T-cell (primary cell): ENCODE measurements at regions not wholly inside any gene's neighbourhood (a gene's known extent, or its start where the extent isn't known, plus 50 kb on each side); places are given as distances from the start of the nearest gene placed in this dataset.

Experiments used
- ATAC-seq, 4 experiments: fragments of 200-7000 bp in 3 of 4; fragments of 150-1000 bp in 1 of 4; cut with Tn5 transposase; replicated peaks in 1 of 4; 1 replicate in 3 of 4; 2 replicates in 1 of 4; pipeline ENCODE4 v1.10.0; 2021; ENCODE audit warnings: moderate library complexity in 3 of 4, mild to moderate bottlenecking in 2 of 4, moderate number of reproducible peaks in 1 of 4
- CTCF ChIA-PET, 2 donors: fragments of 300-600 bp; sonication (Branson Sonifier 250); formaldehyde crosslinking; loops; one replicate each; lab custom pipeline; 2022; ENCODE audit warnings: antibody characterized with exemption in 2 of 2; lab: Charles Lee
- POLR2A ChIA-PET, 2 donors: fragments of 300-600 bp; sonication (Branson Sonifier 250); formaldehyde crosslinking; loops; one replicate each; lab custom pipeline; 2022; ENCODE audit warnings: antibody characterized with exemption in 2 of 2; lab: Charles Lee
- DNase-seq, 35 experiments: peaks; one replicate each; pipeline versions ENCODE4 v3.0.0 to v3.0.0-alpha.2; 2013 to 2023
- H3K27ac ChIP-seq: one replicate; pipeline ENCODE4 v1.5.1; 2013; ENCODE audit warnings: low read length
- H3K27me3 ChIP-seq, 2 experiments: replicated peaks in 1 of 2; 1 replicate in 1 of 2; 2 replicates in 1 of 2; pipeline versions ENCODE4 v1.6.1 to v1.7.0; 2013; ENCODE audit warnings: low read length in 1 of 2, mixed read lengths in 1 of 2; ENCODE audit not compliant: control insufficient read depth in 2 of 2, insufficient read depth in 2 of 2; ENCODE audit errors: extremely low read depth in 1 of 2
- H3K36me3 ChIP-seq, 2 donors: 1 replicate in 1 of 2; 2 replicates in 1 of 2; pipeline versions ENCODE4 v1.6.1 to v1.7.0; 2013; ENCODE audit warnings: low read length in 1 of 2; ENCODE audit not compliant: control insufficient read depth in 2 of 2, insufficient read depth in 1 of 2; ENCODE audit errors: extremely low read depth in 1 of 2
- H3K4me1 ChIP-seq, 2 experiments: 1 replicate in 1 of 2; 2 replicates in 1 of 2; pipeline versions ENCODE4 v1.6.1 to v1.7.0; 2013; ENCODE audit warnings: low read length in 2 of 2, mixed read lengths in 1 of 2; ENCODE audit not compliant: insufficient read depth in 2 of 2, control insufficient read depth in 1 of 2; ENCODE audit errors: extremely low read depth in 1 of 2
- H3K4me3 ChIP-seq, 2 donors: 1 replicate in 1 of 2; 2 replicates in 1 of 2; pipeline versions ENCODE4 v1.5.1 to v1.7.0; 2013; ENCODE audit warnings: mild to moderate bottlenecking in 2 of 2, low read length in 1 of 2, moderate library complexity in 1 of 2; ENCODE audit not compliant: control insufficient read depth in 1 of 2; ENCODE audit errors: extremely low read depth in 1 of 2
- H3K9me3 ChIP-seq: 2 replicates; pipeline ENCODE4 v1.7.0; 2013
- H3K27ac Mint-ChIP-seq, 2 donors: one replicate each; pipeline ENCODE4 v1.8.0; 2020 to 2021; ENCODE audit warnings: mild to moderate bottlenecking in 2 of 2, mixed read lengths in 2 of 2
- H3K27me3 Mint-ChIP-seq, 2 donors: one replicate each; pipeline ENCODE4 v1.8.0; 2021 to 2022; ENCODE audit warnings: mixed read lengths in 2 of 2
- H3K36me3 Mint-ChIP-seq: one replicate; pipeline ENCODE4 v1.8.0; 2021; ENCODE audit warnings: mixed read lengths
- H3K4me1 Mint-ChIP-seq, 3 donors: one replicate each; pipeline ENCODE4 v1.8.0; 2020 to 2022; ENCODE audit warnings: mixed read lengths in 3 of 3, mild to moderate bottlenecking in 1 of 3
- H3K4me3 Mint-ChIP-seq, 3 donors: one replicate each; pipeline ENCODE4 v1.8.0; 2020 to 2022; ENCODE audit warnings: mild to moderate bottlenecking in 3 of 3, mixed read lengths in 3 of 3, moderate library complexity in 3 of 3
- H3K9me3 Mint-ChIP-seq, 3 donors: one replicate each; pipeline ENCODE4 v1.8.0; 2020 to 2022; ENCODE audit warnings: mixed read lengths in 3 of 3
- WGBS: methylation state at CpG from one replicate; pipeline ENCODE4 v1.1.5; 2013; ENCODE audit warnings: missing lambda C conversion rate; ENCODE audit not compliant: insufficient coverage; 5-methylcytosine and 5-hydroxymethylcytosine counted together

DNA sequence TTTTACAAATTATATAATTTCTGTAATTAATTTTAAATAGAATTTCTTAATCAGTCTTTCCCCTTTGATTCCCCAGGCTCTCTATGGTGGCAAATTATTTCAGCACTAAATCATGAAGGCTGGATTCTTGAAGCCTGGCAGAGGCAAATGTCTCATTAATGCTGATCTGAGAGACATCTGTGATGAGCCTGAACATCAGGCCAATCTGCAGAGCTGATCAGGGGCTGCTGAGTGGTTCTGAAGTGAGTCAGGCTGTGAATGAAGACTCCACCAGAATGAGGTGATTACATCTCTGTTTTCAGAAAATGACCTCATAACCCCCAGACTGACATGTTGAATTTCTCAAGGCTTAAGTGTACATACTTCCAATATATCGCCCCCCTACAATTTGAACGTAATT lies 124.2 kb upstream of the MIS18BP1 start:
- ATAC-seq: no peak
- ChIA-PET CTCF (no interaction called here), POLR2A (no interaction called here)
- no peak overlapping the region for H3K27ac ChIP-seq
- no CpG with 5 or more reads among the region's 2 CpGs for WGBS
- H3K27me3 ChIP-seq: no peaks in the 10 kb centered on the region
- H3K36me3 Mint-ChIP-seq: no peaks in the 10 kb centered on the region
- H3K36me3 ChIP-seq: no peaks in the 10 kb centered on the region
- no peak for DNase-seq
- no peak overlapping the region for H3K27ac Mint-ChIP-seq
- peaks cover 0 to 4% of the 10 kb centered on the region in 2 donors for H3K27me3 Mint-ChIP-seq
- H3K4me1 Mint-ChIP-seq: no peaks in the 10 kb centered on the region
- no peaks in the 10 kb centered on the region for H3K9me3 ChIP-seq
- no peak overlapping the region for H3K4me3 Mint-ChIP-seq
- no peak overlapping the region for H3K4me3 ChIP-seq
- H3K9me3 Mint-ChIP-seq: no peaks in the 10 kb centered on the region
- no peaks in the 10 kb centered on the region for H3K4me1 ChIP-seq

DNA sequence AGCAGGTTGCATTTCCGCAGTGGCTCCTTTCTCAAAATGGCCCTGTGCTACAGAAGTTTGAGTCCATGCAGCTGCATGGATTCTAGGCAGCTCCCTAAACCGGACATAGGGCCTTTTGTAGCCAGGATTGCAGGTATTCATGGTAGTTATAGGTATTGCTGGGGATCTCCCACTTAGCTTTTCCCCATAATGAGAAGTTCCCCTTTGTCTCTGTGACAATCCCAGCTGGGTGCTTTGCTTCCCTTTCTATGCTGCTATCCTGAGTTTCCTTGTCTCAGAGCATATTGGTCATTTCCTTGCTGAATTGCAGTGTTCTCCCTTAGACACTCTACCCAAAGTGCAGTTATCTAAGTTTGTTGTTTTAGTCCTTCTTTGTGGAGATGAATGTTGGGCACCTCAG lies 120.9 kb upstream of the MIS18BP1 start:
- Mint-ChIP-seq H3K9me3 (no peaks in the 10 kb centered on the region), H3K4me3 (no peak overlapping the region), H3K27me3 (peaks cover 0 to 4% of the 10 kb centered on the region in 2 donors), H3K36me3 (no peaks in the 10 kb centered on the region), H3K4me1 (no peaks in the 10 kb centered on the region), H3K27ac (no peak overlapping the region)
- Histone ChIP-seq H3K9me3 (no peaks in the 10 kb centered on the region), H3K4me1 (no peaks in the 10 kb centered on the region), H3K27ac (no peak overlapping the region), H3K4me3 (no peak overlapping the region), H3K27me3 (no peaks in the 10 kb centered on the region), H3K36me3 (no peaks in the 10 kb centered on the region)
- WGBS: no CpG with 5 or more reads among the region's 2 CpGs
- no peak for ATAC-seq
- CTCF ChIA-PET: no interaction called here
- POLR2A ChIA-PET: no interaction called here
- no peak for DNase-seq

DNA sequence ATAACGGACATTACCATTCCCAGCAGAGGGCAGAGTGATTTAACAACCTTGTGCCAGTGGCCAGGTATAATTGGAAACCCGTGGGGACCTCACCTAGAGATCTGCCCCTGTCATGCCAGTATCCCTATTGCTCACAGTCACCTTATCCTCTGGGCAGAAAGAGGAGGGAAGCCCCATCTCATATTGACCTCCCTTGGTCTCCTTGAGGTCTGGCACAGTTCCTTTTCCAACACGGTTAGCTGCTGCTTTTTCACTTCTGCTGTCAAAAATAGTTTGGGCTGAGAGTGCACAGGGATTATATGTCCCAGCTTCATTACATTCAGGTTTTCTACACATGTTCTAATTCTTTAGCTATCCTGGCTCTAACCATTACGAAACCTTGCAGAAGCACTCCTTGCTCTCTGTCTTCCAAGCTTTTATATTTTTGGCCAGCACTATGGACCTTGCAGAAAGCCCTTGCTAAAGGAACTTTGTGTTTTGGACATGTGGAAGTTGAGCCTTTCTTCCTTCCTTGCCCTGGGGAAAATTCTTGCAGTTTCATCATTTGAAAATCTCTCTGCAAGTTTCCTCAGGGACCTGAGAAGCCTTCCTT lies 111.7 kb upstream of the MIS18BP1 start:
- no peaks in the 10 kb centered on the region for H3K4me1 Mint-ChIP-seq
- POLR2A ChIA-PET: no interaction called here
- no peak overlapping the region for H3K4me3 Mint-ChIP-seq

DNA sequence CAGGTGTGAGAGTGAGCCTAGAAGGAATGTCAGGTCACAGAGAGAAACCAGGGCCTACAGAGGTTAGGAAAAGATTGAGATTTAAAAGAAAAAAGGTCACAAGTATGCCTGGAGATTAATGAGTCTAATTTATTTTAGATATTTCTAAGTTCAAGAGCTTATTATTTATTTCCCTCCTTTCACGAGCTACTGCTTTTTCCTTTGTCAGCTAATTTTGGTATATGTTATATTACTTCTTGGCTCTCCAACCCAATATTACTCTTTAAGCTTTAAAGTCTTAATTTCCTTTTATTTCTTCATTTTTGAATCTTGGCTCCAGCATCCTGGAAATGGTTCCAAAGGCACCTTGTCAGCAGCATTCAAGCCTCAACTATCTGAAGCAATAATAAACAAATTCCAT lies 109.5 kb upstream of the MIS18BP1 start:
- ChIA-PET CTCF (no interaction called here), POLR2A (no interaction called here)
- no peak for ATAC-seq
- no peak overlapping the region for H3K27ac ChIP-seq
- Mint-ChIP-seq H3K4me1 (no peaks in the 10 kb centered on the region), H3K36me3 (no peaks in the 10 kb centered on the region), H3K27me3 (no peaks in the 10 kb centered on the region), H3K27ac (no peak overlapping the region), H3K4me3 (no peak overlapping the region), H3K9me3 (no peaks in the 10 kb centered on the region)
- H3K36me3 ChIP-seq: no peaks in the 10 kb centered on the region
- no peaks in the 10 kb centered on the region for H3K27me3 ChIP-seq
- no peak for DNase-seq
- H3K9me3 ChIP-seq: no peaks in the 10 kb centered on the region
- no CpG with 5 or more reads among the region's 1 CpG for WGBS
- H3K4me3 ChIP-seq: no peak overlapping the region
- no peaks in the 10 kb centered on the region for H3K4me1 ChIP-seq

More for the DNA sequence above, 111.7 kb upstream of the MIS18BP1 start:
- DNase-seq (no peak), ATAC-seq (no peak)
- CTCF ChIA-PET: no interaction called here
- Histone ChIP-seq H3K36me3 (no peaks in the 10 kb centered on the region), H3K27me3 (no peaks in the 10 kb centered on the region), H3K9me3 (no peaks in the 10 kb centered on the region), H3K27ac (no peak overlapping the region), H3K4me1 (no peaks in the 10 kb centered on the region), H3K4me3 (no peak overlapping the region)
- WGBS: 65% methylated on average over 2 of the region's 4 CpGs
- Mint-ChIP-seq H3K27ac (no peak overlapping the region), H3K9me3 (no peaks in the 10 kb centered on the region), H3K36me3 (no peaks in the 10 kb centered on the region), H3K27me3 (no peaks in the 10 kb centered on the region)

DNA sequence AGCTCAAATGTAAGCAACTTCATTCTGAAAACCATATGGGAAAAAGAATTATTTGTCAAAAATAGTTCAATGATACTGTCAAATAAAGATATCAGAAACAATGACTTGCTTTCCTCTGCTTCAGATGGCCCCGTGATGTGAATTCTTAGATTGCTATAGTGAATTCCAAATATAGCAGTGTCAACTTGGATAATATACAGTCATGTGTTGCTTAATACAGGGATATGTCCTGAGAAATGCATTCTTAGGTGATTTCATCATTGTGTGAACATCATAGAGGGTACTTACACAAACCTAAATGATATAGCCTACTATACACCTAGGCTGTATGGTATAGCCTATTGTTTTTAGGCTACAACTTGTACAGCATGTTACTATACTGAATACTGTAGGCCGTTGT lies 108.7 kb upstream of the MIS18BP1 start:
- WGBS: no CpG with 5 or more reads among the region's 2 CpGs
- Histone ChIP-seq H3K27ac (no peak overlapping the region), H3K9me3 (no peaks in the 10 kb centered on the region), H3K27me3 (no peaks in the 10 kb centered on the region), H3K36me3 (no peaks in the 10 kb centered on the region), H3K4me3 (no peak overlapping the region), H3K4me1 (no peaks in the 10 kb centered on the region)
- Mint-ChIP-seq H3K27ac (no peak overlapping the region), H3K9me3 (no peaks in the 10 kb centered on the region), H3K36me3 (no peaks in the 10 kb centered on the region), H3K4me3 (no peak overlapping the region), H3K4me1 (no peaks in the 10 kb centered on the region), H3K27me3 (no peaks in the 10 kb centered on the region)
- no peak for DNase-seq
- no peak for ATAC-seq
- POLR2A ChIA-PET: no interaction called here
- CTCF ChIA-PET: interaction anchor here in 1 of 2 donors (0.6 kb wide), 1 partner anchor 75 kb away, joined by 3 read pairs; no protein-coding TSS in a partner anchor

DNA sequence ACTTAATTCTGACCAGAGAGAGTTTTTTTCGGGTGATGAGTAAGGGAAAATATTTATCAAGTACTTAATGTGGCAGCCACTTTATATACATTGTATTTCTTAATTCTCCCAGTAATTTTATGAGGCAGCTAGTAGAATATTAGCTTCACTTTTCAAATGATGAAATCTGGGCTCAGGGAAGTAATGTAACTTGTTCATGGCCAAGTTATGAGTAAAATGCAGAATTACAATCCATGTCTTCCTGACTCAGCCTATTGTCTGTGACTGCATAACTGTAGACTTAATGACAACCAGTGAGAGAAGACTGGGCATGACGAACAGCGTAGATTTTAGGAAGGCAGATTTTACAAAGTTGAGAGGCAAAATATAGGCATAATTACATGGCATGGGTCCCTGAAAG lies 106.7 kb upstream of the MIS18BP1 start:
- no peaks in the 10 kb centered on the region for H3K27me3 Mint-ChIP-seq
- H3K4me1 ChIP-seq: no peaks in the 10 kb centered on the region
- no peak overlapping the region for H3K27ac ChIP-seq
- CTCF ChIA-PET: no interaction called here
- DNase-seq: no peak
- no peaks in the 10 kb centered on the region for H3K36me3 Mint-ChIP-seq
- no peak overlapping the region for H3K4me3 Mint-ChIP-seq
- peaks cover 0 to 4% (median 0%) of the 10 kb centered on the region in 3 donors for H3K9me3 Mint-ChIP-seq
- H3K4me3 ChIP-seq: no peak overlapping the region
- no peaks in the 10 kb centered on the region for H3K36me3 ChIP-seq
- ATAC-seq: no peak
- H3K4me1 Mint-ChIP-seq: no peaks in the 10 kb centered on the region
- no peaks in the 10 kb centered on the region for H3K27me3 ChIP-seq
- WGBS: 68% methylated on average over 2 of the region's 3 CpGs
- POLR2A ChIA-PET: no interaction called here
- H3K9me3 ChIP-seq: no peaks in the 10 kb centered on the region
- H3K27ac Mint-ChIP-seq: no peak overlapping the region
